Astrocyte of the cerebellum (primary cell): ENCODE measurements at regions not wholly inside any gene's neighbourhood (a gene's known extent, or its start where the extent isn't known, plus 50 kb on each side); places are given as distances from the start of the nearest gene placed in this dataset.

ENCODE experiments used
- DNase-seq: peaks from one replicate; pipeline ENCODE4 v3.0.0-alpha.2; 2011; ENCODE audit warnings: low read depth
- H3K4me3 ChIP-seq: 2 replicates; pipeline ENCODE4 v1.5.1; 2011; ENCODE audit warnings: mild to moderate bottlenecking, low read depth, low read length, moderate library complexity
- in situ Hi-C: cut with HindIII; loops from 2 replicates; pipeline ENCODE4 v1.10.0; 2017; ENCODE audit warnings: low sequenced_read_pairs
- TF ChIP-seq, protein P1 (sequence below): IDR thresholded peaks from 2 replicates; pipeline ENCODE4 v1.5.1; 2012; ENCODE audit warnings: low read length, low read depth, moderate library complexity, mild to moderate bottlenecking; ENCODE audit errors: missing control alignments

DNA sequence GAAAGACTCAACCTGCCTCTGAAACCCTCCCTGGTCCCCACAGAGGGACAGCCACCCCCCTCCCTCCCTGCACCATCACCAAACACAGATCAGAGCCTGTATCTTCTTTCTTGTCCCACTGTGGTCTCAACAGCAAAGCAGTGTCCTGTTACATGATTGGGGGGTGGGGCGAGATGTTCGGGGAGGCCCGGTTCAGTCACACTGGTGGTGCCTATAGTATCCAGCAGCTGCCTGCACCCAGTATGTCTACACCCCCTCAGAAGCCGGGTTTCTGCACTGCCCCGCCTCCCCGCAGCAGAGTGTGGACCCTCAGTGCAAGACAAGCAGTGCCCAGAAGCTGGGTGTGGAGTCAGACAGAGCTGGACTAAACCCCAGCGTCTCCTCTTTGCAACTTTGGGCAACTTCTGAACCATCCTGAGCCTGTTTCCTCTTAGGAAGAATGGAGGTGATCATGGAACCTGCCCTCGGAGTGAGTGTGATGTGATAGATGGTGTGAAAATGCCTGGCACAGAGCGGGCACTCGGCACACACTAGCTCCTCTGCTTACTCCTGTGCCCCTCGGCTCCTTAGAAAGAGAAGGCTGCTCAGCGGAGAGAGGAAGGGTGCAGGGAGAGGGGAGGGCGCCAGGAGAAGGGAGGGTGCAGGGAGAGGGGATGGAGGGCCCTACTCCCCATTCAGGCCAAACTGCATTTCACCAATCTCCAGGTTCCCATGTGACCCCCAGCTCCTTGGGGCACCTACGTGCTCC, 84.0 kb upstream of the TNRC6C start:
- H3K4me3 ChIP-seq: no peak overlapping the region
- in situ Hi-C loops: no loop called here
- DNase-seq: no peak
- TF ChIP-seq, protein P1, sequence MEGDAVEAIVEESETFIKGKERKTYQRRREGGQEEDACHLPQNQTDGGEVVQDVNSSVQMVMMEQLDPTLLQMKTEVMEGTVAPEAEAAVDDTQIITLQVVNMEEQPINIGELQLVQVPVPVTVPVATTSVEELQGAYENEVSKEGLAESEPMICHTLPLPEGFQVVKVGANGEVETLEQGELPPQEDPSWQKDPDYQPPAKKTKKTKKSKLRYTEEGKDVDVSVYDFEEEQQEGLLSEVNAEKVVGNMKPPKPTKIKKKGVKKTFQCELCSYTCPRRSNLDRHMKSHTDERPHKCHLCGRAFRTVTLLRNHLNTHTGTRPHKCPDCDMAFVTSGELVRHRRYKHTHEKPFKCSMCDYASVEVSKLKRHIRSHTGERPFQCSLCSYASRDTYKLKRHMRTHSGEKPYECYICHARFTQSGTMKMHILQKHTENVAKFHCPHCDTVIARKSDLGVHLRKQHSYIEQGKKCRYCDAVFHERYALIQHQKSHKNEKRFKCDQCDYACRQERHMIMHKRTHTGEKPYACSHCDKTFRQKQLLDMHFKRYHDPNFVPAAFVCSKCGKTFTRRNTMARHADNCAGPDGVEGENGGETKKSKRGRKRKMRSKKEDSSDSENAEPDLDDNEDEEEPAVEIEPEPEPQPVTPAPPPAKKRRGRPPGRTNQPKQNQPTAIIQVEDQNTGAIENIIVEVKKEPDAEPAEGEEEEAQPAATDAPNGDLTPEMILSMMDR: no peak

DNA sequence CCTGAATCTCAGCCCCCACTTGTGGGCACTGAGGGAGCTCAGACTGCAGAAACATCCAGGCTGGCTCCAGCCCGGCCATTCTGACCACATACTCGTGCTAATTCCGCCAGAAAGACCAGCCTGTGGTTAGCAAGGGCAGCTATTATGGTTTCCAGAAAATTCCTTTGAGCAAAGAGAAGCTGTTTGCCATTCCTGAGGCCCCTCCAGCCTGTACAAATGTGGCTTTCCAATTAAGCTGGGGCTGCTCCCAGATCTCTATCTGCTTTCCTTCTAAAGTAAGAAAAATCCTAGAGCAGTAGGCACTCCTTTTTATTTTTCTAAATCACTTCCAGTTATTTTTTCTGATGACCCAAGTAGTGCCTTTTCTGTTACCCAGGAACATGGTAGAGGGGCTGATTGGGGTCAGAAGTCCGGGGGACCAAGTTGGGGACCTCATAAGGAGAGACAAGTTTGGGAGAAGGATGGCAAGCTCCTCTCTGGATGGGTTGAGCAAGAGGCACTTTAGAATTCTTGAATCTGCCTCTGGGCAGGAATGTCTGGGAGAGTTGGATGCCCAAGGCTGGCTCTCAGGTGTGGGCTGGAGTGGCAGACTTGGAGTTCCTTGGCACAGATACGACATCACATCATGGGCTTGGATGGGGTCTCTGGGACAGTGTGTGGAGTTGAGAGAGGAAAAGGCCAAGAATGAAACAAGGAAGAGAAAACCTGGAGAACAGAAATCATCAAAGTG, 83.3 kb upstream of the TNRC6C start:
- in situ Hi-C loops: no loop called here
- no peak overlapping the region for H3K4me3 ChIP-seq
- TF ChIP-seq, protein P1: no peak
- peak; percentile 82 for DNase-seq

DNA sequence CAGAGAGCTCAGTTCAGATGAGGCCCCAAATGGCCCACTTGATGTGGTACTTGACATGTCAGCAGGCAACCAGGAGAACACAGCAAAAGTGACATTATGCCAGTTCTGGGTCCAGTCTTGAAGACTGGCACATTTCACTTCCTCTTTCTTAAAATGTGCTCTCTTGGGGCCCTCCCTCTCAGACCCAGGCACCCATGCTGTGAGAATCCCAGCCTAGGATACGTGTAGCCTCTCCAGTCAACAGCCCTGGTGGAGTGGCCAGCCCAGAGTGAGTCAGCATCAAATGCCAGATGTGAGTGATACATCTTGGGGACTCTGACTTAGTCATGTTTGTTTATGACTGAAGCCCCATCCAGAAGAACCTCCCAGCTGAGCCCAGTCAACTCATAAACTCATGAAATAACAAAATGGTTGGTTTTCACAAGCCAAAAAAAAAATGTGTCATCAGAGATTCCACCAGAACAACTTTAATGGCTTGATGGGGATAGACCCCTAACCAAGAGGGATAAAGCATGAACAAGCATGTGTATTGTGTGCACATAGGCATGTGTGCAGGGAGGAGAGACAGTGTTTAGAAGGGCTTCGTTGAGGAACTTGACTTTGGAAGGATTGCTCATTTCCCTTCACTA, 82.5 kb upstream of the TNRC6C start:
- H3K4me3 ChIP-seq: no peak overlapping the region
- in situ Hi-C loops: no loop called here
- no peak for DNase-seq
- TF ChIP-seq, protein P1: no peak

DNA sequence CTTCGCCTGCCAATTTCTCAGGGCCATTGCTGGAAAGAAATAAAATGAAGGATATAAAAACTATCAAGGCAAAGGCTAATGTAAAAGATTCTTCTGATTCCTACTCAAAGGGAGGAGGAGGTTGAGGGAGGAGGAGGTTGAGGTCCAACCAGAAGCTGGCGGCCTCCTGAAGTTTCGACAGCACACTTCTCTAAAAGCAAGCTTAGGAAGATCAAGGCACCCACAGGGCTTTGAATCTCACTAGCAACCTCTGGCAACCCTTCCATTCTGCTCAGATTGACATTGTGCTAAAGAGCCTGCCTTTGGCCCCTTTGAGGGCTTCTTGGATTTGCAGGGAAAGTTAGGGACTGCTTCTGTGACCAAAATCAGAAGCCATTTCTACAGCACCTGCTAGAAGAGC, 81.5 kb upstream of the TNRC6C start:
- H3K4me3 ChIP-seq: no peak overlapping the region
- no peak for DNase-seq
- in situ Hi-C loops: no loop called here
- TF ChIP-seq, protein P1: no peak

DNA sequence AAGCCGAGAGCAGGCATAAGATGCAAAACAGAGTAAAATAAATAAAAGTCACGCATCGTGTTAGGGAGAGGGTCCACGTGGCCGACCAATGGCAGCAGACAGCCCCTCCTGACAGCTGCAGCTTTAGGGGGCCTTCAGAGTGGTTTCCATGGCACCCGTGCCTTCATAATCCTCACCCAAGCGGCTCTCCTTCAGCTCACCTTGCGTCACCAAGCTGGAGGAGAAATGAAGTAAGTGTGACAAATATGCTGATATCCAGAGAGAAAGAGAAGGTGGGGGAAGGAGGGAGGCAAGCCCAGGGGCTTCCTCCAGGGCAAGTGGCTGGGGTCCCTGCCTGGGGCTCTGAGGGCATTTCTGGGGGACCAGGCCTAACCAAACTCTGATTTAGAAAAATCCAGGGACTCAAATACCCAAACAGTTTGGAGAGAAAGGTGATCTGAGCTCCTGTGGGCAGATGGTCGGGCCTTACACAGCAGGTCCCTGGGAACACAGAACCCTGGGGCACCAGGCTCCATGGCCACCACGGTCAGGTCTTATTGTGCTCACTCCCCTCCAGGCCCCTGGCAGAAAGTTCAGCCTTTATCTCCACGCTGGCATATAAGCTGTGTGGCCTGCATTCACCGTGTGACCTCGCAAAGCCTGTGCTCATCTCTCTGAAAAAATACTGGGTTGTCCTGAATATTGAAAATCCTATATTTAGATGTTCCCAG, 80.7 kb upstream of the TNRC6C start:
- in situ Hi-C loops: no loop called here
- TF ChIP-seq, protein P1: no peak
- no peak for DNase-seq
- H3K4me3 ChIP-seq: no peak overlapping the region

DNA sequence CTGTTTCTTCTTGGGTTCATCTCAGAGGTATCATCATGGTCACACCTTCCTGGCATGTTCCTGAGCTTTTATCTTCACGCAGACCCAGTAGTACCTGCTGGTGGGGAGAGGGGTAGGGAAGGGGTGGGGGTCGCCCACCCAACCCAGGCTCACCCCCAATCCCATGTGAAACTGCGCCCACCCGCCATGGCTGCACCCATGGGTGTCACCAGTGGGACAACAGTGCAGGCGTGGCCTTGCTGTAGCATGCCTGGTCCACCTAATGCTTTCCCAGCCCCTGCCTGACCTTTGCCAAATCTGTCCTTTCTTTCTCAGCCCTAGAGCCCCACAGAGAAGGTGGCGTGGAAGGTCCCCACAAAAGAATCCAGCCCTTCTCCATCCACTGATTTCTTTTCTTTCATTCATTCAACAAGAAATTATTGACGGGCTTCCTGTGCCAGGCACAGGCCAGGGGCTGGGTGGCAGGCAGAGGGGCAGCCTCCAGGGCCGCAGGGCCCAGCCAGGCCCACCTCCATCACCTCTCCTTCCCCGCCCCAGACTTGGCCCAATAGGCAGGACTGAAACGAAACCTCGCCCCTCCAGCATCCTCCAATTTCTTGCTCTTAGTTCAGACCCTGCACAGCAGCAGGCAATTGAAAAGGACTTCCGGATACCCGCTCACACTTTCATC, 79.1 kb upstream of the TNRC6C start:
- no peak for DNase-seq
- in situ Hi-C loops: no loop called here
- TF ChIP-seq, protein P1: no peak
- H3K4me3 ChIP-seq: no peak overlapping the region
